IPS DF 6.9 (cell line): ENCODE measurements at regions not wholly inside any gene's neighbourhood (a gene's known extent, or its start where the extent isn't known, plus 50 kb on each side); places are given as distances from the start of the nearest gene placed in this dataset.

Experiments
- DNase-seq: peaks from one replicate; pipeline ENCODE4 v3.0.0-alpha.2; 2013; ENCODE audit warnings: low read depth, low spot score
- H3K27ac ChIP-seq: one replicate; pipeline ENCODE4 v1.5.1; 2013; ENCODE audit warnings: low read length, control low read depth
- H3K27me3 ChIP-seq: 2 replicates; pipeline ENCODE4 v1.6.1; 2013; ENCODE audit warnings: mild to moderate bottlenecking, low read length; ENCODE audit not compliant: control insufficient read depth, insufficient read depth
- H3K36me3 ChIP-seq: 2 replicates; pipeline ENCODE4 v1.6.1; 2013; ENCODE audit warnings: low read length; ENCODE audit not compliant: control insufficient read depth, insufficient read depth
- H3K4me1 ChIP-seq: 2 replicates; pipeline ENCODE4 v1.6.1; 2013; ENCODE audit warnings: low read length; ENCODE audit not compliant: control insufficient read depth, insufficient read depth
- H3K4me3 ChIP-seq: 2 replicates; pipeline ENCODE4 v1.5.1; 2013; ENCODE audit warnings: mild to moderate bottlenecking, low read length
- H3K9me3 ChIP-seq: 2 replicates; pipeline ENCODE4 v1.6.1; 2013; ENCODE audit warnings: low read length, inconsistent platforms; ENCODE audit not compliant: control insufficient read depth, insufficient read depth
- WGBS: extraction: QIAGEN DNeasy Blood & Tissue Kit; methylation state at CpG from one replicate; pipeline ENCODE4 v1.1.7; 2013; ENCODE audit warnings: mixed read lengths, missing lambda C conversion rate; ENCODE audit not compliant: insufficient read length, insufficient coverage; 5-methylcytosine and 5-hydroxymethylcytosine counted together

DNA sequence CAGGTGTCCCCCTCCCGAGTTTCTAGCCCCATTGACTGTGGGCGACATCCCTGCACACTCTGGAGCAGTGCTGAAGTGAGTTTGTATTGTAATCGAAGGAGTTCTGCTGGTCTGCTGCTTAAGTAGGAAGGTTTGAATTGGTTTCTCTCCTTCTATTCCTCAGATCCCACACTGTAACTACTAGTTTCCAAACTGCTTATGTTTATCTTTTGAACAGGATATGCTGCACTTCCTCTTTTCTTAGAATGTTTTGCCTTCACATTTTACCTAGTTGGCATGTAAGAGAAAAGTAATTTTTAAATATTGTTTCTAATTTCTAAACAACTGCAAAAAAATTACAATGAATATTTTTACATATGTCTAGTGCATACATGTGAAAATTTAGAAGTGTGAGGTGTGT lies 511.8 kb downstream of the KLF12 start:
- no peaks in the 10 kb centered on the region for H3K27me3 ChIP-seq
- H3K4me1 ChIP-seq = no peaks in the 10 kb centered on the region
- H3K27ac ChIP-seq = no peak overlapping the region
- H3K36me3 ChIP-seq = no peaks in the 10 kb centered on the region
- no peak overlapping the region for H3K4me3 ChIP-seq
- WGBS = no CpG with 5 or more reads among the region's 3 CpGs
- H3K9me3 ChIP-seq = no peaks in the 10 kb centered on the region
- DNase-seq = no peak

DNA sequence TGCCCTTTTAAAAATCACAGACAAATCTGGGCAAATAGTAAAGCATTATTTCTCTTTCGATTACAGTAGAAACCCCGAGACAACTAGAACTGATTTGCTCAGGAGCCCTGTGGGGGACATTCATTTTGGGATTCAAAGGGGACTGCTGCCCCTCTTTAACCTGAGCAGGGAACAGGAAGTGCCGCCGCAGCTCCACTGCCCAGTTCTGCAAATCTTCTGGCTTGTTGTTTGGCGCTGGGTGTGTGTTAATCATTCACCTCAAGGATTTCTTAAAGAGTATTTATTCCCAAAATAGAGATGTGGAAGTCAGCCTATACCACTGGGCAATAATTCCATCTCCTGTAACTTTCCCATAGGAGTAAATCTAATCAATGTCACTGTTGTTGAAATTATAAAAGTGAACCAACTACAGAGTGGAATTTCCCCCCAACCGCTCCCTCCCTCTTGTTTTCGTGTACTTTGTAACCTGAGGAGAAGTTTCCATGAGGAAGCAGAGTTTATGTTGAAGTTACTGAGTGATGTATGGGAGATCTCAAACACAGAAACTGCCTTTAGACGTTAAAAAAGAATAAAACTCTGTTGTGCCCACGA lies 515.8 kb downstream of the KLF12 start:
- no peak for DNase-seq
- WGBS = no CpG with 5 or more reads among the region's 9 CpGs
- Histone ChIP-seq H3K36me3 (no peaks in the 10 kb centered on the region), H3K27ac (no peak overlapping the region), H3K27me3 (no peaks in the 10 kb centered on the region), H3K9me3 (no peaks in the 10 kb centered on the region), H3K4me3 (no peak overlapping the region), H3K4me1 (no peaks in the 10 kb centered on the region)

DNA sequence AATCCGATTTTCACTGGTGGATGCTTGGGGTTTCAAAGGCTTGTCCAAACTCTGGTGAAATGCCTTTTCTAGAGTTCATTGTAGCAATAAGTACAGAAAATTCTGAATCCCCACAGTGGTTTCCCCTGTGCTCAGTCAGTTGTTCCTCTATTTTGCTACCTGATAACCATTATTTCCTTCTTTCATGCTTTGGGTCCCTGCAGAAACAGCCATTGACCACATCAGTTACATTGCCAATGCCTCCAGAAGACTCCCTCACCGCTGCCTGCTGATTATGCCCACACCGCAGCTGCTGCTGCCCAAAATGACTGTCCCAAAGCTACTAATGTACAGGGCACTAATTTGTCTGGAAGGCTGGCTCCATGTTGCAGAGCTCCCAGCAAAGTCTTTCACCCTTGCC lies 517.3 kb downstream of the KLF12 start:
- no peaks in the 10 kb centered on the region for H3K9me3 ChIP-seq
- no peak overlapping the region for H3K4me3 ChIP-seq
- H3K27ac ChIP-seq = no peak overlapping the region
- H3K27me3 ChIP-seq = no peaks in the 10 kb centered on the region
- no peaks in the 10 kb centered on the region for H3K4me1 ChIP-seq
- no CpG with 5 or more reads among the region's 3 CpGs for WGBS
- H3K36me3 ChIP-seq = no peaks in the 10 kb centered on the region
- no peak for DNase-seq

DNA sequence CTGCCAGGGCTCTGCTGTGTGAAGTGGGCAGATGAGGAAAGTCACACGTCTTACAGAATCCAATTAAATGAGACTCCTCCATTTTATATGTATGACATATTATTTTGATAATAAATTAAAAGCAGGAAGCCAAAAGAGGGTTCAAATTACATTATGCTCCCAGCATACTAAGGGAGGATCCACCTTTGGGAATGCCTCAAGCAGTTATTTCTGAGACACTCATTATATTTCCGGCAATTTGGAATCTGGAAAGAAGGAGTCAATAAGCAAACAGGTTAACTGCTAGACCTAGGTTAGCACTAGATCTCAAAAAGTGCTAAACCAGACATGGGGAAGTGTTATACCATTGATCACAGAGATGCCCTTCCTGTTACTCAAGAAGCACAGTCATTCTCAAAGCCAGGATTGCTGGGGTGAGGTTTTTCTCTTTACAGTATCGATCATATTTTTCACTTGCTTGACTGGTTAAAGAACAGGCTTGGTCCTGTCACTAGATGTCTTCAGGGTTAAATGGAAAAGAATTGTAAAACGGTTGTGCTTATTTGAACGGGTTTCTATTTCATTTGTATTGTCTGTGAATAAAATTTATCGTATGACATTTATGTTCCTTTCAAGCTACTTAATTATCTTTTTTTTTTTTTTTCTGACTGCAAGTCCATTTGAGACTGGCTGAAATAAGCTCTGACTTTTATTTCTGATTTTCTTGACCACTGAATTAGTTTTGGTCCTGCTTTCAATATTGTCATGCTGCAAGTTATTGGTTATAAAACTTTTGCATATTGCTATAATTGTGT lies 523.2 kb downstream of the KLF12 start:
- no CpG with 5 or more reads among the region's 6 CpGs for WGBS
- no peak for DNase-seq
- Histone ChIP-seq H3K27ac (no peak overlapping the region), H3K4me1 (no peaks in the 10 kb centered on the region), H3K9me3 (no peaks in the 10 kb centered on the region), H3K27me3 (no peaks in the 10 kb centered on the region), H3K4me3 (no peak overlapping the region), H3K36me3 (no peaks in the 10 kb centered on the region)

DNA sequence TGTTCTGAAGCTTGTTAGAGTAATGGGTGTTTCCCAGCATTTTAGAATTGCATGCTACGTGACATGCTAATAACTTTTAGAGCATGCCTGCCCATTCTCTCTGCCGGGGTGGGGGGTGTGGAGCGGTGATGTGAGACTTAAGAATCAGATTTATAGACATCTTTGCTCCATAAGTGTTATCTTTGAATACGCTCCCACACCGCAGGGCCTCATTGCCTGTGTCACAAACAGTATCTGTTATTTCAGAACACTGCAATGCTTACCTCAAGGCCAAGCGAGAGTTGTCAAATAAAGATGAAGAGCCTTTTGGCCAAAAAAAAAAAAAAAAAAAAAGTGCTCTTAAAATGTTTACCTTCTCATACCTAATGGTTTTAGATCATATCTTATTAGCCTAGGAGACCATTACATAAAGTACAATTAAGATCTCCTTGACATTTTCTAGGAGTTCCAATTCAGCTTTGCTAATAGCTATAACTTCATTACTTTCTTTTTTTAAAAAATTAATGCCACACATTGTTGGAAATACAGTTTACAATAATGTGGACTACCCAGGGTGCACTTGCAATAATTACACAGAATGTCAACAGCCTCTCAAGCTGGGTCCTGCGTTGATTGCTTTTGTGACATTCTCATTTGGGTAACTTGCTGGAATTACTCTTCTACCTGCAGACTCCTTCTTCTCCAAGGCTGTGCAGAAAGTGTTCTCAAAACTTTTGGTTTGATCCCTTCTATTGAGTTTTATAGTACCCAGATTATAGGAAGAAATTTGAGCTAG lies 525.3 kb downstream of the KLF12 start:
- Histone ChIP-seq H3K4me1 (no peaks in the 10 kb centered on the region), H3K4me3 (no peak overlapping the region), H3K36me3 (no peaks in the 10 kb centered on the region), H3K27me3 (no peaks in the 10 kb centered on the region), H3K9me3 (no peaks in the 10 kb centered on the region), H3K27ac (no peak overlapping the region)
- WGBS = no CpG with 5 or more reads among the region's 7 CpGs
- DNase-seq = no peak

DNA sequence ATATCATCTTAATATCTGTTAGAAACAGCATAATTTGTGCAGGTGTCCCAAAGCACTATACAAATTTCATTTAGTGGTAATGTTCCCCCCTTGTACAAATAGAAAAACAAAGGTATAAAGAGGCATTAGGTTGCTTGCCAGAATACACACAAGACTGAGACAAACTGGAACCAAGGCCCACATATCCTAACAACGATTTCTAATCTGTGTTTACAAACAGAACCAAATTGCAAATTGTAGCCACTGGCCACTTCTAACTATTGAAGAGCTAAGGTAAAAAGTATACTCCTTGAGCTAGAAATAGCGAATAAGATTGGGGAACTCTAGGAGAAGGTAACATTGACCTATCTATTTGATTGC lies 526.1 kb downstream of the KLF12 start:
- H3K27ac ChIP-seq = no peak overlapping the region
- no peaks in the 10 kb centered on the region for H3K9me3 ChIP-seq
- no peak overlapping the region for H3K4me3 ChIP-seq
- H3K36me3 ChIP-seq = no peaks in the 10 kb centered on the region
- no peaks in the 10 kb centered on the region for H3K4me1 ChIP-seq
- H3K27me3 ChIP-seq = no peaks in the 10 kb centered on the region
- no peak for DNase-seq
- WGBS = no CpG with 5 or more reads among the region's 2 CpGs

DNA sequence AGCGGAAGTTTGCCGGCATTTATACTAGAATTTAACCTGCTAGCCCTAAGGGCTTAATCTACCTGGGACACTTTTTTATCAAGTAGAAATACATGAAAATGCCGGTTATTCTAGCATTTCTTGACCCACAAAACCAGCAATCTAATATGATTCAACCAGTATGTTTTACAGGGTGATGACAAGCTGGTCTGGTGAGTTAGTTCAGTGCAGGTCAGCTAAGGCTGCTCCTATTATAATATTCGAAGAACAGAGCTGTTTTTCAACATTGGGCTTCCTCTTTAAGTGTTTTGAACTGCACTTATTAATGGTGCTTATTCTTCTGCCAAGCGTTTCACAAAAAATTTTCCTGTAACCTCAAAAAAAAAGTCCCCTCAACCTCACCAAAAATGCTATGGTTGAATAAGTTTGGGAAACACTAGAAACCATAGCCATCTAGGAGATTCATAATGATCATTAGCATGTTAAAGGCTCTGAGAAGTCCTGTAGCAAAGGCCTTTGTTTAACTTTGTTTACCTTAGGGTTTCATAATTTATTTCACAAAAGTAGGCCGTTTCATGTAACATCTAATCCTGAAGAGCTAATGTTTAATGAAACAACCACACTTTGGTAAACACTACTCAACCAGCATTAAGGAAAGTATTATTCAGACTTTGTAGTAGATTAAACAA lies 526.6 kb downstream of the KLF12 start:
- Histone ChIP-seq H3K4me1 (no peaks in the 10 kb centered on the region), H3K27me3 (no peaks in the 10 kb centered on the region), H3K4me3 (no peak overlapping the region), H3K27ac (no peak overlapping the region), H3K36me3 (no peaks in the 10 kb centered on the region), H3K9me3 (no peaks in the 10 kb centered on the region)
- WGBS = no CpG with 5 or more reads among the region's 6 CpGs
- no peak for DNase-seq

DNA sequence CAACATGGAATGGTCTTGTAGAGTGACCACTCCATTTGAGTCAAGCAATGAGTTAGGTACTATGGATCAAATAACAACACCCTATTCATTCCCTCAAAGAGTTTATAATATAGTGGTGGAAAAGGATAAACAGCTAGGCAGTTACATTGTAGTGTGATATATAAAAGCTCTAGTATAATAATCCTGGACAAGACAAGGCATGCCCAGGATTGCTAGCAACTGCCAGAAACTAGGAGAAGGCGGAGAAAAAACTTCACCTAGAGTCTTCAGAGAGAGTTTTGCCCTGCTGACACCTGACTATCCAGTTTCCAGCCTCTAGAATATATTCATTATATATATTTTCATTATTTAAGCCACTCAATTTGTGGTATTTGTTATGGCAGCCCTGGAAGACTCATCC lies 530.6 kb downstream of the KLF12 start:
- Histone ChIP-seq H3K27ac (no peak overlapping the region), H3K4me3 (no peak overlapping the region), H3K4me1 (no peaks in the 10 kb centered on the region), H3K9me3 (no peaks in the 10 kb centered on the region), H3K27me3 (no peaks in the 10 kb centered on the region), H3K36me3 (no peaks in the 10 kb centered on the region)
- no CpG with 5 or more reads among the region's 1 CpG for WGBS
- DNase-seq = no peak

DNA sequence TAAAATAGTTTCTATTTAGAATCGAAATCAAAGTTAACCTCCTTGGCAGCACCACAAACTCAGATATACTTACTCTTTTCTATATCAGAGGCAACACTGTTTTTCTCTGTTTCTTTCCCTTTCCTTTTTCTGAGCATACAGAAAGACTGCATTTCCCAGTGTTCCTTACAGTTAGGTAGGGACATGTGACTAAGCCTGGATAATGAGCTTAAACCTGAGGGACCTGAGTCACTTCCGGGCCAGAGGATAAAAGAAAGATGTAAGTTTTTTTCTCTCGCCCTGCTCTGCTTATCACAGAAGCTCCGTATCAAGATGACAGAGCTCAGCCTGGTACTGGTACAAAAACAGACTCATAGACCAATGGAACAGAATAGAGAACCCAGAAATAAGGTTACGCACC lies 531.9 kb downstream of the KLF12 start:
- H3K27ac ChIP-seq = no peak overlapping the region
- no peak for DNase-seq
- no peaks in the 10 kb centered on the region for H3K27me3 ChIP-seq
- no peak overlapping the region for H3K4me3 ChIP-seq
- no CpG with 5 or more reads among the region's 5 CpGs for WGBS
- no peaks in the 10 kb centered on the region for H3K36me3 ChIP-seq
- H3K4me1 ChIP-seq = no peaks in the 10 kb centered on the region
- no peaks in the 10 kb centered on the region for H3K9me3 ChIP-seq

DNA sequence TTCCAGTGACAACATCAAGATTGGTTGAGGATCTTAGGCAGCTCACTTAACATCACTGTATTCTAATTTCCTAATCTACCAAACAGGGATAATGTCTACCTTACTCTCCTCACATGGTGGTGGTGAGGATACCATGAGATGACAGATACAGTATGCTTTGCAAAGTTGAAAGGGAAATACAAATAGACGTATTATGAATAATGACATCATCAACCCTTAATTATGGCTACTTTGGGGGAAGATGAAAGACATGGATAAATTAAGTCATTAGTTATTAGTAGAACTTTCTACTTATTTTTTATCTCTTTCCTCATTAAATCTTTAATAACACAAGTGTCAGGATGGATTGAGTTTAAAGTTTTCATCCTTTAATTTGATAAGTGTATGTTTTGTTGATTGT lies 532.5 kb downstream of the KLF12 start:
- WGBS = no CpG with 5 or more reads among the region's 1 CpG
- Histone ChIP-seq H3K9me3 (no peaks in the 10 kb centered on the region), H3K36me3 (no peaks in the 10 kb centered on the region), H3K4me1 (no peaks in the 10 kb centered on the region), H3K4me3 (no peak overlapping the region), H3K27me3 (no peaks in the 10 kb centered on the region), H3K27ac (no peak overlapping the region)
- DNase-seq = no peak
